ENCODE measurements at regions not wholly inside any gene's neighbourhood (a gene's known extent, or its start where the extent isn't known, plus 50 kb on each side); places are given as distances from the start of the nearest gene placed in this dataset.

DNA sequence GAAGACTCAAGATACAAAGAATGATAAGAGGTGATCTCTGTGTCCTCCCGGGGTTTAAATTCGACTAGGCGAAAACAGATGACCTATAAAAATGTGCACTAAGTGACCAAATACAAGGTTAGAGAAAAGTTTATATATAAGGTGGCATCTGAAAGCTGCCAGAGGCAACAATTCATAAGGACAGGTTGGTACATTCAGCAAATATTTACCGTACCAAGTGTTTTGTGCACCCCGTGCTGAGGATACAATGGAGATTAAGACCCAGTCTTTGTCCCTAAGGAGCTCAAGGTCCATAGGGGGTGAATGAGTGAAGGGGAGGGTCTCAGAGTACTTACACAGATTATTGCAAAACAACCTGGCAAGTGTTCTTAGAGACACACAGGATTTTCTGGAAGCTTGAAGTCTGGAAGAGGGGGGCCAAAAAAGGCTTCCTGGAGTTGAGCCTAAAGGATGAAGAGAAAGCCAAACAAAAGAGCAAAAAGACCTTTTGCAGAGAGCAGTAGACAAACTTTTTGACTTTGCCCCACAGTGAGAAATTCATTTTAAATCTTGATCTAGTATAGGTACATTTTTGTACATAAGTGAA lies 71.4 kb upstream of the LRIG1 start:
- Histone ChIP-seq H3K9me3 (ENCODE audit: low read length) (no peaks in the 10 kb centered on the region), H4K20me1 (ENCODE audit: insufficient read depth, low read length) (no peaks in the 10 kb centered on the region), H3K36me3 (ENCODE audit: insufficient read depth, low read length) (no peaks in the 10 kb centered on the region), H3K4me2 (ENCODE audit: low read length) (no peak overlapping the region), H3K4me3 (ENCODE audit: low read depth, low read length, poor library complexity, severe bottlenecking) (no peak overlapping the region), H3K79me2 (ENCODE audit: insufficient read depth, low read depth, low read length) (no peaks in the 10 kb centered on the region), H2AFZ (ENCODE audit: low read length) (no peak overlapping the region), H3K9me2 (ENCODE audit: insufficient read depth, low read length) (no peaks in the 10 kb centered on the region), H3K4me1 (ENCODE audit: insufficient read depth, low read length, poor library complexity, severe bottlenecking) (peaks cover 5% of the 10 kb centered on the region), H3K27ac (ENCODE audit: low read depth, low read length, poor library complexity, severe bottlenecking) (no peak overlapping the region)
- TF ChIP-seq EZH2phosphoT487 (IDR thresholded peaks at IDR 0.05; ENCODE audit: borderline replicate concordance, low read depth, low read length), result no peak
- TF ChIP-seq, protein P1, sequence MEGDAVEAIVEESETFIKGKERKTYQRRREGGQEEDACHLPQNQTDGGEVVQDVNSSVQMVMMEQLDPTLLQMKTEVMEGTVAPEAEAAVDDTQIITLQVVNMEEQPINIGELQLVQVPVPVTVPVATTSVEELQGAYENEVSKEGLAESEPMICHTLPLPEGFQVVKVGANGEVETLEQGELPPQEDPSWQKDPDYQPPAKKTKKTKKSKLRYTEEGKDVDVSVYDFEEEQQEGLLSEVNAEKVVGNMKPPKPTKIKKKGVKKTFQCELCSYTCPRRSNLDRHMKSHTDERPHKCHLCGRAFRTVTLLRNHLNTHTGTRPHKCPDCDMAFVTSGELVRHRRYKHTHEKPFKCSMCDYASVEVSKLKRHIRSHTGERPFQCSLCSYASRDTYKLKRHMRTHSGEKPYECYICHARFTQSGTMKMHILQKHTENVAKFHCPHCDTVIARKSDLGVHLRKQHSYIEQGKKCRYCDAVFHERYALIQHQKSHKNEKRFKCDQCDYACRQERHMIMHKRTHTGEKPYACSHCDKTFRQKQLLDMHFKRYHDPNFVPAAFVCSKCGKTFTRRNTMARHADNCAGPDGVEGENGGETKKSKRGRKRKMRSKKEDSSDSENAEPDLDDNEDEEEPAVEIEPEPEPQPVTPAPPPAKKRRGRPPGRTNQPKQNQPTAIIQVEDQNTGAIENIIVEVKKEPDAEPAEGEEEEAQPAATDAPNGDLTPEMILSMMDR (conservative IDR thresholded peaks at IDR 0.05; ENCODE audit: low read length), result no peak
- CTCF ChIA-PET (ENCODE audit: unreplicated experiment), result no interaction called here
- BruUV-seq (replicated peaks), result no TSS peak
- intact Hi-C loops (cut with micrococcal nuclease; ENCODE audit: unreplicated experiment), result no loop called here
- DNase-seq (ENCODE audit: low spot score), result no peak
- POLR2A ChIA-PET, result interaction anchor here (0.8 kb wide), 1 partner anchor 9 kb away, joined by 4 read pairs; no protein-coding TSS in a partner anchor

DNA sequence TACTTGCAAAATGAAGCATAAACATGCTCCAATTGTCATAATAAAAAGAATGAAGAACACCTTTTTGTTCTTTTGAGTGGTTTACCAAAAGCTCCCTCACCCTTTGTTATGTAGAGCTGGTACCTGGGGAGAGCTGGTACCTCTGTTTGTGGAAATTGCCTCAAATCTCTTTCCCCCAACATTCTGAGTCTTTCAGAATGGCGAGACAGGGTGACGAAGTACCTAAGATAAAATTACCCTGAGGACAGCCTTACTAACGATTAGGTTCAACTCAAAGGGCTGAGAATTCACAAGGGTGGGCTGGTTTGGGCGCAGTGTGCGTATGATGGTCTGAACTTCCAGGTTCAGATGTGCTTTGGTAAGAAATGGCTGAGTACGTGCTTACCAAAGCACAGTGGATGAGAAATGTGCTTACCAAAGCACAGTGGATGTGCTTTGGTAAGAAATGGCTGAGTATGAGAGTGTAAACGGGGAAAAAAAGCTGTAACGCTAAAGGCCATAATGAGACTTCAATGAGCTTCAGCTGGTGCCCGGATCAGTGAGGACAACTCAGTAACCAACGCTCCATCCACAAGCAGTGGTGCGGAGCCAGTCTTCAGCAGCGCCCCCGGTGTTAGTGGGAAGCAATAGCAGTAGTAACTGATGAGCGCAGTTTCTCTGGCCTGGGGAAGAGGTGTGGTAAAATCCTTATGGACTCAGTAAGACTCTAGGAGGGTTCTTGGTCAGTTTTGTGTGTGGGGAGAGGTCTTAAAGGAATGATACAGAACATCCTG lies 72.3 kb upstream of the LRIG1 start:
- no peak overlapping the region for H3K4me3 ChIP-seq (ENCODE audit: low read depth, low read length, poor library complexity, severe bottlenecking)
- H3K79me2 ChIP-seq (ENCODE audit: insufficient read depth, low read depth, low read length), result no peaks in the 10 kb centered on the region
- no peaks in the 10 kb centered on the region for H3K9me2 ChIP-seq (ENCODE audit: insufficient read depth, low read length)
- H3K9me3 ChIP-seq (ENCODE audit: low read length), result no peaks in the 10 kb centered on the region
- H2AFZ ChIP-seq (ENCODE audit: low read length), result peak overlapping the region; percentile 23; the same call in 1 of the 2 replicates
- peaks cover 5% of the 10 kb centered on the region for H3K4me1 ChIP-seq (ENCODE audit: insufficient read depth, low read length, poor library complexity, severe bottlenecking)
- intact Hi-C loops (cut with micrococcal nuclease; ENCODE audit: unreplicated experiment), result no loop called here
- DNase-seq (ENCODE audit: low spot score), result peak; percentile 64
- ChIA-PET CTCF (ENCODE audit: unreplicated experiment) (interaction anchor here (0.5 kb wide), 1 partner anchor 333 kb away, joined by 3 read pairs; no protein-coding TSS in a partner anchor), POLR2A (interaction anchor here (0.6 to 0.8 kb wide), 2 partner anchors 10 kb away, joined by 3 to 4 read pairs; no protein-coding TSS in a partner anchor)
- no peak for TF ChIP-seq EZH2phosphoT487 (IDR thresholded peaks at IDR 0.05; ENCODE audit: borderline replicate concordance, low read depth, low read length)
- TF ChIP-seq, protein P1 (conservative IDR thresholded peaks at IDR 0.05; ENCODE audit: low read length), result peak; percentile 82
- H3K36me3 ChIP-seq (ENCODE audit: insufficient read depth, low read length), result no peaks in the 10 kb centered on the region
- H3K4me2 ChIP-seq (ENCODE audit: low read length), result no peak overlapping the region
- BruUV-seq (replicated peaks), result no TSS peak
- H4K20me1 ChIP-seq (ENCODE audit: insufficient read depth, low read length), result no peaks in the 10 kb centered on the region
- H3K27ac ChIP-seq (ENCODE audit: low read depth, low read length, poor library complexity, severe bottlenecking), result no peak overlapping the region

DNA sequence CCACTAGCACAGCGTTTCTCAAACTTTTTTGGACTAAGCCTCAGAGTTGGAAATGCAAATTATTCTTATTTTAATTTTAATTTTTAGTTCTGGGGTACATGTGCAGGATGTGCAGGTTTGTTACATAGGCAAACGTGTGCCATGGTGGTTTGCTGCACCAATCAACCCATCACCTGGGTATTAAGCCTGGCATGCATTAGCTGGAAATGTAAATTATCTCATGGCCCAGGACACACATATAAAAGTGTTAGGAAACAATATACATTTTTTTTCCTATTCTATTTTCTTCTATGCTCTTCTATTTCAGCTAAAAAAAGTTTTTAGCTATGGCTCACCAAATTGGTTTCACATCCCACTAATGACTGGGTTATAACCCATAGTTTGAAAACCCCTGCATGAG lies 73.3 kb upstream of the LRIG1 start:
- CTCF ChIA-PET (ENCODE audit: unreplicated experiment), result interaction anchor here (0.5 kb wide), 1 partner anchor 334 kb away, joined by 3 read pairs; no protein-coding TSS in a partner anchor
- intact Hi-C loops (cut with micrococcal nuclease; ENCODE audit: unreplicated experiment), result no loop called here

More for the DNA sequence above, 73.3 kb upstream of the LRIG1 start:
- Histone ChIP-seq H3K9me2 (ENCODE audit: insufficient read depth, low read length) (no peaks in the 10 kb centered on the region), H3K36me3 (ENCODE audit: insufficient read depth, low read length) (no peaks in the 10 kb centered on the region), H3K27ac (ENCODE audit: low read depth, low read length, poor library complexity, severe bottlenecking) (no peak overlapping the region), H4K20me1 (ENCODE audit: insufficient read depth, low read length) (no peaks in the 10 kb centered on the region), H3K4me2 (ENCODE audit: low read length) (no peak overlapping the region), H3K4me3 (ENCODE audit: low read depth, low read length, poor library complexity, severe bottlenecking) (no peak overlapping the region), H2AFZ (ENCODE audit: low read length) (no peak overlapping the region; the same call in 1 of the 2 replicates), H3K9me3 (ENCODE audit: low read length) (no peaks in the 10 kb centered on the region), H3K79me2 (ENCODE audit: insufficient read depth, low read depth, low read length) (no peaks in the 10 kb centered on the region), H3K4me1 (ENCODE audit: insufficient read depth, low read length, poor library complexity, severe bottlenecking) (peaks cover 5% of the 10 kb centered on the region)
- TF ChIP-seq, protein P1 (conservative IDR thresholded peaks at IDR 0.05; ENCODE audit: low read length), result no peak
- TF ChIP-seq EZH2phosphoT487 (IDR thresholded peaks at IDR 0.05; ENCODE audit: borderline replicate concordance, low read depth, low read length), result no peak
- no TSS peak for BruUV-seq (replicated peaks)
- POLR2A ChIA-PET, result no interaction called here
- no peak for DNase-seq (ENCODE audit: low spot score)
